Smooth muscle cell (in vitro differentiated cells): ENCODE measurements at regions not wholly inside any gene's neighbourhood (a gene's known extent, or its start where the extent isn't known, plus 50 kb on each side); places are given as distances from the start of the nearest gene placed in this dataset.

Source experiments
- DNase-seq: peaks from one replicate; lab custom pipeline; 2025; ENCODE audit not compliant: unreplicated experiment; lab: John Stamatoyannopoulos, UW
- H2AFZ ChIP-seq: fragments of 200-600 bp; sonication (generic); 2 replicates; pipeline ENCODE4 v1.6.0; 2016; ENCODE audit warnings: antibody characterized with exemption, low read depth, mild to moderate bottlenecking
- H3F3A ChIP-seq: fragments of 200-600 bp; sonication (generic); 2 replicates; pipeline ENCODE4 v1.6.0; 2017; ENCODE audit warnings: antibody characterized with exemption, low read depth
- H3K27ac ChIP-seq: fragments of 200-600 bp; sonication (generic); 2 replicates; pipeline ENCODE4 v1.5.1; 2016; ENCODE audit warnings: low read depth, mild to moderate bottlenecking
- H3K27me3 ChIP-seq: fragments of 200-600 bp; sonication (generic); 2 replicates; pipeline ENCODE4 v1.6.1; 2016; ENCODE audit warnings: low read depth, mild to moderate bottlenecking
- H3K36me3 ChIP-seq: fragments of 200-600 bp; sonication (generic); 2 replicates; pipeline ENCODE4 v1.5.1; 2016; ENCODE audit warnings: low read depth
- H3K4me1 ChIP-seq: fragments of 200-600 bp; sonication (generic); 2 replicates; pipeline ENCODE4 v1.5.1; 2016; ENCODE audit warnings: low read depth
- H3K4me2 ChIP-seq: fragments of 200-600 bp; sonication (generic); 2 replicates; pipeline ENCODE4 v1.6.0; 2016; ENCODE audit warnings: mild to moderate bottlenecking
- H3K4me3 ChIP-seq: fragments of 200-600 bp; sonication (generic); 2 replicates; pipeline ENCODE4 v1.5.1; 2016; ENCODE audit warnings: mild to moderate bottlenecking
- H3K79me2 ChIP-seq: fragments of 200-600 bp; sonication (generic); 2 replicates; pipeline ENCODE4 v1.6.0; 2016; ENCODE audit warnings: low read depth, mild to moderate bottlenecking
- H3K9ac ChIP-seq: fragments of 200-600 bp; sonication (generic); 2 replicates; pipeline ENCODE4 v1.6.0; 2016; ENCODE audit warnings: low read depth
- H3K9me3 ChIP-seq: fragments of 200-600 bp; sonication (generic); replicated peaks from 2 replicates; pipeline ENCODE4 v1.5.1; 2016; ENCODE audit warnings: low read depth
- H4K20me1 ChIP-seq: fragments of 200-600 bp; sonication (generic); 2 replicates; pipeline ENCODE4 v1.6.0; 2016; ENCODE audit warnings: low read depth
- CTCF ChIP-seq: fragments of 200-600 bp; sonication (generic); IDR thresholded peaks from 2 replicates; pipeline ENCODE4 v1.5.1; 2017; ENCODE audit warnings: borderline replicate concordance, mild to moderate bottlenecking, antibody characterized with exemption; ENCODE audit not compliant: insufficient read depth, poor library complexity, severe bottlenecking
- WGBS: methylation state at CpG from one replicate; pipeline ENCODE4 v1.1.7; 2016; ENCODE audit warnings: low lambda C conversion rate; 5-methylcytosine and 5-hydroxymethylcytosine counted together

GRCh38 chr20:20796766-20797440 lies 84.5 kb upstream of the RALGAPA2 start:
- H3K27me3 ChIP-seq: no peaks in the 10 kb centered on the region
- no peaks in the 10 kb centered on the region for H3K4me1 ChIP-seq
- H3F3A ChIP-seq: no peaks in the 10 kb centered on the region
- H4K20me1 ChIP-seq: no peaks in the 10 kb centered on the region
- no peaks in the 10 kb centered on the region for H3K36me3 ChIP-seq
- TF ChIP-seq CTCF: no peak
- no peaks in the 10 kb centered on the region for H3K79me2 ChIP-seq
- no peak overlapping the region for H3K4me3 ChIP-seq
- DNase-seq: no peak
- 92% methylated on average over 18 of the region's 18 CpGs for WGBS
- H3K27ac ChIP-seq: no peak overlapping the region
- H3K9me3 ChIP-seq: no peaks in the 10 kb centered on the region
- H3K4me2 ChIP-seq: no peak overlapping the region
- H3K9ac ChIP-seq: no peak overlapping the region
- H2AFZ ChIP-seq: no peak overlapping the region

- no peaks in the 10 kb centered on the region for H3K27me3 ChIP-seq
- H3K27ac ChIP-seq: no peak overlapping the region
- no peak for DNase-seq
- H3K4me2 ChIP-seq: no peak overlapping the region
- no peaks in the 10 kb centered on the region for H3K4me1 ChIP-seq
- WGBS: 95% methylated on average over 5 of the region's 5 CpGs
- no peaks in the 10 kb centered on the region for H3K9me3 ChIP-seq
- H3F3A ChIP-seq: no peaks in the 10 kb centered on the region
- H3K79me2 ChIP-seq: no peaks in the 10 kb centered on the region
- TF ChIP-seq CTCF: no peak
- no peak overlapping the region for H2AFZ ChIP-seq
- H3K9ac ChIP-seq: no peak overlapping the region
- H3K36me3 ChIP-seq: no peaks in the 10 kb centered on the region
- no peaks in the 10 kb centered on the region for H4K20me1 ChIP-seq
- H3K4me3 ChIP-seq: no peak overlapping the region
Measured at GRCh38 chr20:20795721-20796120, 83.3 kb upstream of the RALGAPA2 start.

- no peak for DNase-seq
- Histone ChIP-seq H3K4me2 (no peak overlapping the region), H3K9me3 (no peaks in the 10 kb centered on the region), H2AFZ (no peak overlapping the region), H4K20me1 (no peaks in the 10 kb centered on the region), H3K4me1 (no peaks in the 10 kb centered on the region), H3K79me2 (no peaks in the 10 kb centered on the region), H3K4me3 (no peak overlapping the region), H3K36me3 (no peaks in the 10 kb centered on the region), H3K27ac (no peak overlapping the region), H3K9ac (no peak overlapping the region), H3F3A (no peaks in the 10 kb centered on the region), H3K27me3 (no peaks in the 10 kb centered on the region)
- WGBS: 85% methylated on average over 3 of the region's 3 CpGs
- no peak for TF ChIP-seq CTCF
Measured at GRCh38 chr20:20795119-20795518, 82.7 kb upstream of the RALGAPA2 start.

GRCh38 chr20:20793591-20793990 lies 81.1 kb upstream of the RALGAPA2 start:
- no peaks in the 10 kb centered on the region for H3F3A ChIP-seq
- H3K4me2 ChIP-seq: no peak overlapping the region
- H3K9ac ChIP-seq: no peak overlapping the region
- no peaks in the 10 kb centered on the region for H3K27me3 ChIP-seq
- no peak overlapping the region for H2AFZ ChIP-seq
- no peak for TF ChIP-seq CTCF
- H3K9me3 ChIP-seq: no peaks in the 10 kb centered on the region
- no peak overlapping the region for H3K27ac ChIP-seq
- no peaks in the 10 kb centered on the region for H4K20me1 ChIP-seq
- no peak overlapping the region for H3K4me3 ChIP-seq
- H3K4me1 ChIP-seq: no peaks in the 10 kb centered on the region
- 43% methylated on average over 2 of the region's 2 CpGs for WGBS
- no peaks in the 10 kb centered on the region for H3K79me2 ChIP-seq
- DNase-seq: no peak
- H3K36me3 ChIP-seq: no peaks in the 10 kb centered on the region
